KG1 (cell line): ENCODE measurements at regions not wholly inside any gene's neighbourhood (a gene's known extent, or its start where the extent isn't known, plus 50 kb on each side); places are given as distances from the start of the nearest gene placed in this dataset.
"Not testable (repeated sequence)": the region's sequence is repeated elsewhere in the genome, so short reads cannot be mapped to it uniquely, and the experiment has no call there.

Source experiments
- DNase-seq: peaks from one replicate; lab custom pipeline; 2025; lab: John Stamatoyannopoulos, UW

GRCh38 chr13:59416561-59416960 lies 747.2 kb downstream of the DIAPH3 start:
- no peak for DNase-seq

GRCh38 chr13:59422646-59423045 lies 741.1 kb downstream of the DIAPH3 start:
- DNase-seq: no peak

- no peak for DNase-seq
Measured at GRCh38 chr13:59423708-59424340, 739.9 kb downstream of the DIAPH3 start.

DNA sequence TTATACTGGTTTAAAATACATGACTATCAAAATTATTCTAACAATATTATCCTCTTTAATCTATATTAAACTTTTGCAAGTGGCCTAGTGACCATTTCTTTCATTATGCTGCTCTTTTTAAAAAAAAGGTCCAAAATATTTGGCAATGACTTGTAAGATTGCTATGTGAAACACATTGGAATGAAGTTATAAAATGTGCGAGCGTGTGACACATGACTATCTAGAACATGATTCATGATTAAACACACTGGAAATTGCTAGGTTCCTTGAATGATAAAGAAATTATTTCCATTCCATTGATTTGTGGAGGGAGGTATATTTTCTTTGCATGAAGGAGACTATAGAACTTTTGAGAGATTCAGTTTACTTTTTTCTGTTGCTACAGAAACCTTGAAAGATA lies 739.1 kb downstream of the DIAPH3 start:
- no peak for DNase-seq

DNA sequence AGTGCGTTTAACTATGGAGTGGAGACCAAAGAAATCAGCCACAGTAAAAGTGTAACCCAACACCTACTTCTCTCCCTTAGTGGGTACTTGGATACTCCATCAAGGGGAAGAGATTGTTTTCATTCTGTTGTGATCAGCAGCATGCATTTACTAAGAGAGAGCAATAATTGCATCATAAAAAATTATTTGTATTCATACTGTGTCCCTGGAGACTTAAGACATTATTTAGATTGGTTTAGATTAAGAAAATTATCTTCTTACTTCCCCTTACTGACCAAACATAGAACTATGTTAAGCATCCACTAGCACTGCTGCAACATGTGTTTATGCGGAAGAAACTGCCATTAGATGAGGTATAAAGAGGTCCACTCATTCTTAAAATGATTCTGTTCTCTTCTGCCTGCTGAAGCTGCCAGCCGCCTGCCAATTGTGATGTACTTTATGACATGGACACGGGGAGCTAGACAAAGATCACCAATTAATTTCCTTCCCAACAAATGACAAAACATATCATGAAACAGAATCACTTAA lies 738.5 kb downstream of the DIAPH3 start:
- no peak for DNase-seq

GRCh38 chr13:59435024-59435423 lies 728.7 kb downstream of the DIAPH3 start:
- DNase-seq: no peak

- peak; percentile 11 for DNase-seq
Measured at GRCh38 chr13:59437544-59438301, 726.0 kb downstream of the DIAPH3 start.

DNA sequence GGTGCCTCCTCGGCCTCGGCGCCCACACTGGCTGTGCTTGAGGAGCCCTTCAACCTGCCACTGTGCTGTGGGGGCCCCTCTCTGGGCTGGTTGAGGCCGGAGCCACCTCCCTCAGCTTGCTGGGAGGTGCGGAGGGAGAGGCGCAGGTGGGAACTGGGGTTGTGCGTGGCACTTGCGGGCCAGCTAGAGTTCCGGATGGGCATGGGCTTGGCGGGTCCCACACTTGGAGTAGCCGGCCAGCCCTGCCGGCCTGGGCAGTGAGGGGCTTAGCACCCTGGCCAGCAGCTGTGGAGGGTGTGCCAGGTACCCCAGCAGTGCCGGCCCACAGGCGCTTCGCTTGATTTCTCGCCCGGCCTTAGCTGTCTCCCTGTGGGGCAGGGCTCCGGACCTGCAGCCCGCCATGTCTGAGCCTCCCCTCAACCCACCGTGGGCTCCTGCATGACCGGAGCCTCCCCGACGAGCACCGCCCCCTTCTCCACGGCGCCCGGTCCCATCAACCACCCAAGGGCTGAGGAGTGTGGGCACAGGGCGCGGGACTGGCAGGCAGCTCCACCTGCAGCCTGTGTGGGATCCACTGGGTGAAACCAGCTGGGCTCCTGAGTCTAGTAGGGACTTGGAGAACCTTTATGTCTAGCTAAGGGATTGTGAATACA lies 723.8 kb downstream of the DIAPH3 start:
- DNase-seq: no peak

- not testable (repeated sequence) for DNase-seq
Measured at GRCh38 chr13:59441068-59441467, 722.7 kb downstream of the DIAPH3 start.

GRCh38 chr13:59441596-59442280 lies 722.0 kb downstream of the DIAPH3 start:
- no peak for DNase-seq

DNA sequence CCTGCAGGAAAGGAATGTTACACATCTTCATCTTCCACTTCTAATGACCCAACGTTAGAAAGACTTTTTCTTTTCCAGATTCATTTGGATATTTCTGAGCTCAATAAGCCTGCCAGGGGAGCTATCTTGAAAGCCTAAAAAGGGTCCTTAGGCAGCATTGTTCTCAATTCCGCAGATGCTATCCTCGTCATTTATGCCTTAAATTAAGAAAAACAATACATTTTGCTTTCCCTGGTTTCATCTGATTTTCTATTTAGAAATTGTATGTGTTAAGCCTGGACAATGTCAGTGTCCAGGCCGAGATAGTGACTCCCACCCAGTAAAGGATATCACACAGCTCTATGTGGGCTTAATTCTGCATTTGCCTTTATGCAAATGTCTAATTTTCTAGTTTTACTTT lies 721.3 kb downstream of the DIAPH3 start:
- no peak for DNase-seq

GRCh38 chr13:59442944-59443486 lies 720.7 kb downstream of the DIAPH3 start:
- DNase-seq: no peak

GRCh38 chr13:59444210-59444857 lies 719.4 kb downstream of the DIAPH3 start:
- DNase-seq: no peak

DNA sequence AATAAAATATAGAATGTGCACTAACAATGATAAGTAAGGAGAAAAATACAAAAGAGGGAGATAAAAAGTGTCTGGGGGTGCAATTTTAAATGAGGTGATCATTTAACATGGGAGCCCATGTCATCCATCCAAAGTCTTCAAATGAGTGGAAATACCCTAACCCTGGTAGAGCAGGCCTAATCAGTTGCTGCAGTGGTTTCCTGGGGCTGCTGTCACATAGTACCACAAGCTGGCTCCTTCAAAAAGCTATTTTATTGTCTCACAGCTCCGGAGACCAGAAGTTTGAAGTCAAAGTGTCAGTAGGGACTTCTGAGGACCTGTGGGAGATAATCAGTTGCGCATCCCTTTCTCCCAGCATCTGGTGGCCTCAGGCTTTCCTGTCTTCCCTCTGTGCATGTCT lies 717.9 kb downstream of the DIAPH3 start:
- no peak for DNase-seq

- no peak for DNase-seq
Measured at GRCh38 chr13:59446391-59446790, 717.3 kb downstream of the DIAPH3 start.

- no peak for DNase-seq
Measured at GRCh38 chr13:59447031-59447430, 716.7 kb downstream of the DIAPH3 start.

DNA sequence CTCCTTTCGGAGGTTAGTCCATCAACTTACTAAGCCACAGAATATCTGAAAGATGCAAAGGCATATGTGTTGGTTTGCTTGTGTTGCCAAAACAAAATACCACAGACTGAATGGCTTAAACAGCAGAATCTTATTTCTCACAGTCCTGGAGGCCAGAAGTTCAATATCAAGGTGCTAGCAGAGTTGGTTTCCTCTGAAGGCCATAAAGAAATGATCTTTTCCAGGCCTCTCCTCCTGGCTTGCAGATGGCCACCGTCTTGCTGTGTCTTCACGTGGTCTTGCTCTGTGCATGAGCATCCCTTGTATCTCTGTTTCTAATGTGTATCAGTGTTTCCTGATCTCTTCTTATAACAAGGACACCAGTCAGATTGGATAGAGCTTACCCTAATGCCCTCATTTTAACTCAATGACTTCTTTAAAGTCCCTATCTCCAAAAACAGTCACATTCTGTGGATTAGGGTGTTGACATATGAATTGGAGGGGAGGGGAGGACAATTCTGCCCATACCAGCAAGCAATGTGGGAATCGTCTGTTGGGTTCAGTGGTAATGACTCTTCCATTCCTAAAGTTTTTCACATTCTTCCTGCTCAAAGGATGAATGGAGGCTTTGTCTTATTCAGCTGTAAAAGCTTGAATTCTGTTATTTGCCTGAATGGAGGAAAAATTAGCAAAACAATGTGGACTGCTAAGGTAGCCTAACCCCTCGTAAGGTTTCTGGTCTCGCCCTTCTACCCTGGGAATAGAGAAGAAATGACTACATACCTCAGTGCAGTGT lies 715.7 kb downstream of the DIAPH3 start:
- DNase-seq: no peak

DNA sequence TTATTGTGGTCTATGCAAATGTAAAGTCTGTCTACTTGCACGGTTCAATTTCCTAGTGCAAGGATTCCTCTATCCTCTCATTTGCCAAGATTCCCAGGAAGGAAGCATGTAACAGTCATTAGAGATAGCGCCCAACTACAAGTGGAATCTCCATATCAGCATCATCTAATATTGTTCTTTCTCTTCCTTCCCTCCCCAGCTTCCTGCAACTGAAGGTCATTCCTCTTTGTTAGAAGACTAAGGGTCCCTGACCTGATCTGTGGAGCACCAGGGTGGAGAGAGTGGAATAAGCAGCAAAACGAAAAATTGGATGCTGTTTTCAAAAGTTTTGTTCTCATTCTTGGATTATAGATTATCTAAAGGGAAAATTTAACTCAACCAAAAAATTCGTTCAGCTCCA lies 714.0 kb downstream of the DIAPH3 start:
- DNase-seq: no peak

DNA sequence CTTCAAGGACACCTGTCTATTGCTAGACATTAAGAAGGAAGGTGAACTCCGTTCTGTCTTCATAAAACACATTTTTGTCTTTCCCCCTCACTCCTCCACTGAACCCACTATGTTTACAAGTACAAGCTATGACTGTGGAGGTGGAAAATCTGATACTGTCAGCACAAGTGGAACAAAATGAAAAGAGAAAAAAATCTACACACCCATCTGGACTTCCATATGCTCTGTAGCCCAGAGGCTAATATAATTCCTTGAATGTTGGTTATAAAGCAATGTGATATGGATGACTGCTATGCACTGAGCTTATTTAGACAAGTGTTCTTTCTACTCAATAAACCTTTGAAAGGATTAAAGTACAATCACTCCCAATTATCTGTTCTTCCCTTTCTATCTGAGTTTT lies 713.5 kb downstream of the DIAPH3 start:
- DNase-seq: no peak

DNA sequence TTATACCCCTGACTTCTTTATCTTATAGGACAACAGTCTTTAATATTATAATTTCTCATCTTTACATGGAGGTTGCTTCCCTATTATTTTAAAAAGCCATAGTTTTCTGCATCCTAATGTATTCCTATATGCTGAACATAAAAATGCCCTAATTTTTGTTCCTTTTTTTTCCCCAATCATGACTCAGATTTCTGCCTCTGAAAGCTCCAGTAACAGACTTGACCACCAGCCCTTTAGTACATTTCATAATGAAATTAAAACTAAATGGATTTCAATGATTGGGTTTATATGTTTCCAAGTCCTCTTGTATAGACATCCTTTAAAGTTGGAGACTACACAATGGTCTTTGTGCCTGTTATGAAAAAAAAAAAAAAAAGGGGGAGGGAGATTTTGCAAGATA lies 712.5 kb downstream of the DIAPH3 start:
- no peak for DNase-seq
